Thyroid gland (tissue), 4 donors: ENCODE measurements at regions not wholly inside any gene's neighbourhood (a gene's known extent, or its start where the extent isn't known, plus 50 kb on each side); places are given as distances from the start of the nearest gene placed in this dataset.

Source experiments
- CTCF ChIP-seq, 6 experiments: fragments of 200-600 bp in 3 of 6; fragments of 450-650 bp in 3 of 6; sonication (generic) in 3 of 6; IDR thresholded peaks; one replicate each; pipeline ENCODE4 v1.5.1; 2016 to 2019; ENCODE audit warnings: antibody characterized with exemption in 6 of 6, mild to moderate bottlenecking in 2 of 6, inconsistent platforms in 1 of 6, moderate library complexity in 1 of 6
- POLR2A ChIP-seq, 2 donors: fragments of 450-650 bp; IDR thresholded peaks; one replicate each; pipeline ENCODE4 v1.6.1; 2017; ENCODE audit warnings: antibody characterized with exemption in 2 of 2, mild to moderate bottlenecking in 2 of 2, moderate library complexity in 1 of 2

- no peak for TF ChIP-seq CTCF (IDR thresholded peaks at IDR 0.05)
- TF ChIP-seq POLR2A (IDR thresholded peaks at IDR 0.05): no peak
Measured at GRCh38 chr10:117621196-117621595, 78.7 kb downstream of the EMX2 start.
